Activated naive CD4-positive, alpha-beta T cell treated with anti-CD3 and anti-CD28 coated beads, Interleukin-2, amount 10 ng/mL, durations not matched to agents 7 days and 5 days (primary cell): ENCODE measurements at regions not wholly inside any gene's neighbourhood (a gene's known extent, or its start where the extent isn't known, plus 50 kb on each side); places are given as distances from the start of the nearest gene placed in this dataset.
"Not testable (repeated sequence)": the region's sequence is repeated elsewhere in the genome, so short reads cannot be mapped to it uniquely, and the experiment has no call there.

Experiments
- CTCF ChIA-PET: fragments of 350-600 bp; sonication (Branson Sonifier 250); formaldehyde crosslinking; loops from one replicate; lab custom pipeline; 2021; ENCODE audit warnings: antibody characterized with exemption; lab: Charles Lee
- DNase-seq: peaks from one replicate; pipeline ENCODE4 v3.0.0-alpha.2; 2020
- H3K27ac Mint-ChIP-seq: one replicate; pipeline ENCODE4 v1.8.0; 2021; ENCODE audit warnings: mild to moderate bottlenecking, moderate library complexity, mixed read lengths
- H3K27me3 Mint-ChIP-seq: one replicate; pipeline ENCODE4 v1.8.0; 2021; ENCODE audit warnings: mild to moderate bottlenecking, mixed read lengths
- H3K36me3 Mint-ChIP-seq: one replicate; pipeline ENCODE4 v1.8.0; 2021; ENCODE audit warnings: mixed read lengths
- H3K4me1 Mint-ChIP-seq: one replicate; pipeline ENCODE4 v1.8.0; 2021; ENCODE audit warnings: mixed read lengths
- H3K4me3 Mint-ChIP-seq: one replicate; pipeline ENCODE4 v1.8.0; 2021; ENCODE audit warnings: mild to moderate bottlenecking, moderate library complexity, mixed read lengths
- H3K9me3 Mint-ChIP-seq: one replicate; pipeline ENCODE4 v1.8.0; 2021; ENCODE audit warnings: mixed read lengths

GRCh38 chr13:80679423-80679822 is 338.5 kb upstream of the SPRY2 start:
- Mint-ChIP-seq H3K27ac (no peak overlapping the region), H3K9me3 (peaks cover 4% of the 10 kb centered on the region), H3K27me3 (no peaks in the 10 kb centered on the region), H3K36me3 (no peaks in the 10 kb centered on the region), H3K4me3 (no peak overlapping the region), H3K4me1 (no peaks in the 10 kb centered on the region)
- CTCF ChIA-PET, result no interaction called here
- no peak for DNase-seq

GRCh38 chr13:80677227-80677626 is 336.3 kb upstream of the SPRY2 start:
- CTCF ChIA-PET, result no interaction called here
- Mint-ChIP-seq H3K27me3 (no peaks in the 10 kb centered on the region), H3K4me3 (no peak overlapping the region), H3K36me3 (no peaks in the 10 kb centered on the region), H3K27ac (no peak overlapping the region), H3K4me1 (no peaks in the 10 kb centered on the region), H3K9me3 (peaks cover 7% of the 10 kb centered on the region)
- DNase-seq, result no peak

DNA sequence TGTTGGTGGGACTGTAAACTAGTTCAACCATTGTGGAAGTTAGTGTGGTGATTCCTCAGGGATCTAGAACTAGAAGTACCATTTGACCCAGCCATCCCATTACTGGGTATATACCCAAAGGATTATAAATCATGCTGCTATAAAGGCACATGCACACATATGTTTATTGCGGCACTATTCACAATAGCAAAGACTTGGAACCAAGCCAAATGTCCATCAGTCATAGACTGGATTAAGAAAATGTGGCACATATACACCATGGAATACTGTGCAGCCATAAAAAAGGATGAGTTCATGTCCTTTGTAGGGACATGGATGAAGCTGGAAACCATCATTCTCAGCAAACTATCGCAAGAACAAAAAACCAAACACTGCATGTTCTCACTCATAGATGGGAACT is 334.5 kb upstream of the SPRY2 start:
- H3K4me3 Mint-ChIP-seq, H3K4me1 Mint-ChIP-seq, DNase-seq, H3K36me3 Mint-ChIP-seq, H3K27ac Mint-ChIP-seq, CTCF ChIA-PET, H3K27me3 Mint-ChIP-seq, H3K9me3 Mint-ChIP-seq: not testable (repeated sequence)

DNA sequence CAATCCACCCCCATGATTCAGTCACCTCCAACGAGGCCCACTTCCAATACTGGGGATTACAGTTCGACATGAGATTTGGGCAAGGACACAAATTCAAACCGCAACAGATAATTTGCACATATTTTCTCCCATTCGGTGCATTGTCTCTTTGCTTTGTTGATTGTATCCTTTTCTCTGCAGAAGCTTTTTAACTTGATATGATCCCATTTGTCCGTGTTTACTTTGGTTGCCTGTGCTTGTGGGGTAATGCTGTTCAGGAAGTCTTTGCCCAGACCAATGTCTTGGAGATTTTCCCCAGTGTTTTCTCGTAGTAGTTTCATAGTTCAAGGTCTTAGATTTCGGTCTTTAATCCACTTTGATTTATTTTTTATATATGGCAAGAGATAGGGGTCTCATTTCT is 330.8 kb upstream of the SPRY2 start:
- Mint-ChIP-seq H3K4me3 (no peak overlapping the region), H3K4me1 (no peaks in the 10 kb centered on the region), H3K27ac (no peak overlapping the region), H3K27me3 (no peaks in the 10 kb centered on the region), H3K36me3 (no peaks in the 10 kb centered on the region), H3K9me3 (peaks cover 3% of the 10 kb centered on the region)
- CTCF ChIA-PET, result no interaction called here
- DNase-seq, result no peak

DNA sequence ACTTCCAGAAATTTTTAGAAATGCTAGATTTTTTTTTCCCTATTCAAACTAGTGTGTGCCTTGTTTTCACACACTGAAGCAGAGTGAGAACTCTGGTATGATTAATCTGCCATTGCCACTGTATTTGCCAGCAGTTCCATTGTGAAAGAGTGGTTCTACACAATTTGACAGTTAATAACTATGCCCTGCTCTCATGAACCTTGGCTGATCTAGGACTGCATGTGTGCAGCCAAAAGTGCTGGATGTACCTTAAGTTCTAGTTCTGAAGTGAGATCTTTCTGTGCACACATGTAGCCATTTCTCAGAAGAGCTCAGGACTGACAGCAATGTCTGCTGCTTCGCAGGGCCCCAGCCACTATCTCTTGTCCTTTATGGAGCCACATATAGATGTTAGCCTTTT is 328.2 kb upstream of the SPRY2 start:
- H3K27ac Mint-ChIP-seq, result no peak overlapping the region

DNA sequence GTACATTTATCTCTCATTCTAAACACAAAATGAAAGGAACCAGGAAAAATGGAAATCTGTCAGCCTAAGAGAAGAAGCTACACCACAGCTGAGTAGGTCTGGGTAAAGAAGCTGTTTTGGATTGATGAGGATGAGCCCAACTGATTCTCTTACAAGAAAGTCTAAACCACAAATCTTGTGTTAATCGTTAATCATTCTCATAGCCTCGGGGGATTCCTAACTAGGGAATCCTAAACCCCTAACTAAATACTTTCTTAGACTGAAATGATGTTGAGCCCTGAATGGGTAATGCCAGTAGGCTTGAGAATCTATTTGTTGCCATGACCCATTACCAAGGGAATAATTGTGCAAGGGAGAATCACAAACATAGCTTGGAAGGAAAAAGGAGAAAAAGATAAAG is 327.5 kb upstream of the SPRY2 start:
- Mint-ChIP-seq H3K36me3 (no peaks in the 10 kb centered on the region), H3K27me3 (no peaks in the 10 kb centered on the region), H3K9me3 (peaks cover 5% of the 10 kb centered on the region), H3K4me1 (no peaks in the 10 kb centered on the region), H3K4me3 (no peak overlapping the region), H3K27ac (no peak overlapping the region)
- no peak for DNase-seq
- CTCF ChIA-PET, result no interaction called here

More for the DNA sequence above, 328.2 kb upstream of the SPRY2 start:
- CTCF ChIA-PET, result no interaction called here
- peaks cover 5% of the 10 kb centered on the region for H3K9me3 Mint-ChIP-seq
- H3K36me3 Mint-ChIP-seq, result no peaks in the 10 kb centered on the region
- no peak for DNase-seq
- no peaks in the 10 kb centered on the region for H3K27me3 Mint-ChIP-seq
- H3K4me3 Mint-ChIP-seq, result no peak overlapping the region
- H3K4me1 Mint-ChIP-seq, result no peaks in the 10 kb centered on the region

DNA sequence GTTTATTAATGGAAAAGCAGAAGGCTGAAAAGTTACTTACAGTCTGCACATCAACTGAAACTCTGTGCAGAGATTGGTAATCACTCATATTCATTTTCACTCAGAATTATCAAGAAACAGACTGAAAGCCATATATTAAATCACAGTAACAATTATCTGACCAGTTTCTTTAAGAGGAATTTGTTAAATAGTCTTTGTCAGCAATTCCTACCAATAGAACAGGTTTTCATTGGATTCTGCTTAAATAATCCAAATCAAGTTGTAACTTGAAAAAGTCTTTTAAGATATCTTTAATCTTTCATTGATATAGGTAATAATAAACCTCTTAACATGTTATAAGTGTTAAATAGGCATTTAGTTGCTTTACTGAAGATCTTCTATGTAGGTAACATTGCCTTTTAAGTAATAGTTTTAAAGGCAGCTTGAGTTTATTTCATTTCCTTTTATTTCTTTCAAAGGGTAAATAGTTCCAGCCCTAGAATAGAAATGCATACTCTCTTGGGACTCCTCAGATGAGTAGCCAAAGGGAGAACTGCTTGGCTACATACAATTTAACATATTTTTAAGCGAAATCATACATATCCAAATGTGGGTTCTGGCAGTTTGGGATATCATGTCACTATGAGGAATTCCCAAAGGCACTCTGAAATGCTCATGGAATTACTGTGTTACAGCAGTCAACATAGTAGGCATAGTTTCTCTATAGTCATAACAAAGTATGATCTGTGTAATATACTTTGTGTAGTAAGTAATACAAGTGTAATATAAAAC is 326.0 kb upstream of the SPRY2 start:
- Mint-ChIP-seq H3K27ac (no peak overlapping the region), H3K27me3 (no peaks in the 10 kb centered on the region), H3K36me3 (no peaks in the 10 kb centered on the region), H3K4me3 (no peak overlapping the region), H3K4me1 (no peaks in the 10 kb centered on the region), H3K9me3 (peaks cover 2% of the 10 kb centered on the region)
- CTCF ChIA-PET, result interaction anchor here (0.9 kb wide), 1 partner anchor 133 kb away, joined by 3 read pairs; no protein-coding TSS in a partner anchor
- DNase-seq, result no peak

GRCh38 chr13:80665792-80666333 is 324.9 kb upstream of the SPRY2 start:
- Mint-ChIP-seq H3K4me3 (no peak overlapping the region), H3K36me3 (no peaks in the 10 kb centered on the region), H3K4me1 (no peaks in the 10 kb centered on the region), H3K27ac (no peak overlapping the region), H3K9me3 (peaks cover 2% of the 10 kb centered on the region), H3K27me3 (no peaks in the 10 kb centered on the region)
- CTCF ChIA-PET, result no interaction called here
- DNase-seq, result no peak

DNA sequence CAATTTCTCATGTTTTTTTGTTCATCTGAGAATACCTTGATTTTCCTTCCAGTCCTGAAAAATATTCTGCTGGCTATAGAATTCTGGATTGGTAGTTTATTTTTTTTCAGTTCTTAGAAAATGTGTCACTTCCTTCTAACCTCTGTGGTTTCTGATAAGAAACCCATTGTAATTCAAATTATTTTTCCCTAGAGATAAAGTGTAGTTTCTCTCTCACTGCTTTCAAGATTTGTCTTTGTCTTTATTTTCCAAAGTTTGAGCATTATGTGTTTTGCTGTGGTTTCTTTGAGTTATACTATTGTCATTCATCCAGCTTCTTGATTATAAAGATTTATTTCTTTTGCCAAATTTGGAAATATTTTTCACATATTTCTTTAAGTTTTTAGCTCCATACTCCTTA is 324.0 kb upstream of the SPRY2 start:
- H3K27ac Mint-ChIP-seq, result no peak overlapping the region
- no peak for DNase-seq
- no peak overlapping the region for H3K4me3 Mint-ChIP-seq
- no peaks in the 10 kb centered on the region for H3K36me3 Mint-ChIP-seq
- no peaks in the 10 kb centered on the region for H3K27me3 Mint-ChIP-seq
- H3K9me3 Mint-ChIP-seq, result peaks cover 2% of the 10 kb centered on the region
- CTCF ChIA-PET, result no interaction called here
- H3K4me1 Mint-ChIP-seq, result no peaks in the 10 kb centered on the region

DNA sequence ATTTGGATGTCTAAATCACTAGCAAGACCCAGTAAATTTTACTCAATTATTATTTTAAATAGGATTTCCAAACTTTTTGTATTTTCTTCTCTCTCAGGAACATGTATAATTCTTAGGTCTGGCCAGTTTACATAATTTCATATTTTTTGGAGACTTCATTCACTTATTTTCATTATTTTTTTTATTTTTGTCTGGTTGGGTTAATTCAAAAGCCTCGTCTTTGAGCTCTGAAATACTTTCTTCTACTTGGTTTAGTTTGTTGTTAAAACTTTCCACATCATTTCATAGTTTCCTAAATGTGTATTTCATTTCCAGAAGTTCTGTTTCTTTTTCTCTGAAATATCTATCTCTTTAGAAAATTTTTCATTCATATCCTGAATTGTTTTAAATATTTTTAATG is 322.9 kb upstream of the SPRY2 start:
- Mint-ChIP-seq H3K9me3 (peaks cover 7% of the 10 kb centered on the region), H3K27me3 (no peaks in the 10 kb centered on the region), H3K36me3 (no peaks in the 10 kb centered on the region), H3K4me1 (no peaks in the 10 kb centered on the region), H3K4me3 (no peak overlapping the region), H3K27ac (no peak overlapping the region)
- no peak for DNase-seq
- CTCF ChIA-PET, result no interaction called here

DNA sequence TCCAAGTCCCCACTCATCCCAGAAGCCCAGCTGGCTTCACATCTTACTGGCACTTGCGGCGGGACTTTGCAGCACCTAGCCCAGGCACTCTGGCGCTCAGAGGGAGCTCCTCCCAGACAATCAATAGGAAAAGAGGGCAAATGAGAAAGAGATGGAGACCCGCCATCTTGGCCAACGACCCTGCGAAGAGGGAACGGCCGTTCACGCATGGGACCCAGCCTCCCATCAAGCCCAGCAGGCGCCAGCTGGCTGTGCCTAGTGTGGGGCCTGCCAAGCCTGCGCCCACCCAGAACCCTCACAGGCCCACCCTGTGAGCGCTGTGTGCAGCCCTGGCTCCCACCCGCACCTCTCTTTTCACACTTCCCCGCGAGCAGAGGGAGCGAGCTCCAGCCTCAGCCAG is 317.8 kb upstream of the SPRY2 start:
- Mint-ChIP-seq H3K27me3 (no peaks in the 10 kb centered on the region), H3K27ac (no peak overlapping the region), H3K4me3 (no peak overlapping the region), H3K36me3 (no peaks in the 10 kb centered on the region), H3K9me3 (peaks cover 16% of the 10 kb centered on the region), H3K4me1 (no peaks in the 10 kb centered on the region)
- CTCF ChIA-PET, result no interaction called here
- no peak for DNase-seq

- Mint-ChIP-seq H3K27me3 (no peaks in the 10 kb centered on the region), H3K36me3 (no peaks in the 10 kb centered on the region), H3K9me3 (peaks cover 18% of the 10 kb centered on the region), H3K4me1 (no peaks in the 10 kb centered on the region), H3K27ac (no peak overlapping the region), H3K4me3 (no peak overlapping the region)
- CTCF ChIA-PET, result no interaction called here
- no peak for DNase-seq
Observed at GRCh38 chr13:80656512-80656904, 315.6 kb upstream of the SPRY2 start.

DNA sequence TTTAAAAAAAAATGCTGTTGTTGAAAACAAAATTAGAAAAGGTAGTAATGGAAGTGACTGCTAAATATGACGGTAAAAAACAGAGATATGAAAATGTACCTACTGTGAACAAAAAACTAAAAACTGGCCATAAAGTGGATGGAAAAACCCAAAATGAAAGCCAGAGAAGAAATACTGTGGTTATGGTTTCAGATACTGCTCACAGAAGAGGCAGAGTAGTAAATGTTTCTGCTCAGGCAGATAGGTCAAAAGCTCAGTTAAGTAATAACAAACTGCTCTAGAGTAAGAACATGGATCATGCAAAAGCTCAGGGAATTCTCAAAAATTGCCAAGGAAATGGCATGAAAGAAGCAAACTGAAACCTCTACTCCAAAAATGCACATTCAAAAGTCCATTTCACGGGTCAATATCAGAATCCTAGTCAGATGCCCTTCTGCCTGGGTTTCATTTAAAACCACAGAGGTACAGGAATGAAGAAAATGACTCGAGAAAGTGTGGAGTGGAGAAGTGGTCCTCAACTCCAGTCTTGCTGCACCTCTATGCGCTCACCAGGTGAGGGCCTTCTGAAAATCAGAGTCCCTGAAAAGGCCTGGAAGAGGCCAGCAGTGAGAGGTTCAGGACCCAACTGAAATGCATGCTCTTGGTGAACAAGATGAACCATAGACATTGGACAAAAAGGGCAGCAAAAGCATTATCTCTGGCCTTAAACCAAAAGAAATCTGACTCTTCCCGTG is 315.0 kb upstream of the SPRY2 start:
- Mint-ChIP-seq H3K4me3 (no peak overlapping the region), H3K27me3 (no peaks in the 10 kb centered on the region), H3K27ac (no peak overlapping the region), H3K9me3 (peaks cover 18% of the 10 kb centered on the region), H3K36me3 (no peaks in the 10 kb centered on the region), H3K4me1 (no peaks in the 10 kb centered on the region)
- DNase-seq, result no peak
- CTCF ChIA-PET, result no interaction called here

DNA sequence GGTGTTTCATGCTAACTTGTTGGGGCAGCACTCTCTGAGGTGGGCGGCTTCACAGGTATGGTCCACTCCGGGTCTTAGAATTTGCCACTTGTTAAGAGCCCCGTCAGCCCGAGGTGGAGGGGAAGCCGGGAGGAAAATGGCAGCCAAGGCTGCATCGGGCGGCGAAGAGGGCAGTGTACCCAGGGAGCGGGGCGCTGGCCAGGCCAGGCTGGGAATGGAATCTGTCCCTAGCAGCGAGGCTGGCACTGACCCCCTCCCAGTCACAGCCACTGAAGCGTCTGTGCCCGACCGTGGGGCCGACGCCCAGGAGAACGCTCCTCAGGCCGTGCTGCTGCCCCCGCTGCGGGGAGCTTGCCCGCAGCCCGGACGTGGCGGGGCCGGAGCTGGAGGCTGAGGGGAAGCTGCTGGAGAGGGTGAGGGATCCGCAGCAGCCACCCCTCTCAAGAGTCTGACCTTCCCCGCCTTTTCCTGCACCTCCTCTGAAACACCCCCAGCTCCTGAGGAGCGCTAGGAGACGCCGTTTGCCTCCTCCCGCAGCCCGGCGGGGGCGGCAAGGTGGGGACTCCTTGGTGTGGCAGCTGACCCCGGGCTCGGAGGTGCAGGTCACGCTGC is 313.8 kb upstream of the SPRY2 start:
- DNase-seq, result no peak
- Mint-ChIP-seq H3K9me3 (peaks cover 18% of the 10 kb centered on the region), H3K36me3 (no peaks in the 10 kb centered on the region), H3K4me1 (no peaks in the 10 kb centered on the region), H3K27me3 (no peaks in the 10 kb centered on the region), H3K4me3 (no peak overlapping the region), H3K27ac (no peak overlapping the region)
- CTCF ChIA-PET, result no interaction called here
